LNCaP clone FGC (cell line): ENCODE measurements at regions not wholly inside any gene's neighbourhood (a gene's known extent, or its start where the extent isn't known, plus 50 kb on each side); places are given as distances from the start of the nearest gene placed in this dataset.

Experiments used
- DNase-seq: peaks from one replicate; pipeline ENCODE4 v3.0.0-alpha.2; 2011; ENCODE audit warnings: low read depth
- H3K4me3 ChIP-seq: 2 replicates; pipeline ENCODE4 v1.5.1; 2011; ENCODE audit warnings: mild to moderate bottlenecking, low read depth, low read length, control low read depth
- TF ChIP-seq, protein P1 (sequence below): IDR thresholded peaks from 2 replicates; pipeline ENCODE4 v1.5.1; 2012; ENCODE audit warnings: mild to moderate bottlenecking; ENCODE audit not compliant: control insufficient read depth, insufficient read depth; ENCODE audit errors: extremely low read depth

DNA sequence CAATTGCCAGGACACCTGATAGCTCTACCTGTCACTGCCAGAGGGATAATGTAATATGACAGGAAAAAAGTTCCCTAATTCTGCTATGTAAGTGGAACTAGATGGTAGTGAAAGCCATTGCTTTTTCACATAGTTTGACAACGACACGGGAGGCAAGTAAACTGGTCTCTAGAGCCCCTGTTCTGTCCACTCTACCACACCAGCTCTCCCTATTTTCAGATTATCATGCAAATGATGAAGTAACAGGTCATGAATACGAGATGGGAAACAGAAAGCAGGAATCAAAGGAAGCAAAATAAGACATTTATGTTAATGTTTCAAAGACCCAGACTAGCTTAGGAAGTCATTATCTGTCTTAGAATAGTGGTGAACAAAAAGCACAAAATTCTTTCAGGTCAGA is 56.2 kb downstream of the TAF11L14 start:
- DNase-seq: no peak
- H3K4me3 ChIP-seq: no peak overlapping the region
- TF ChIP-seq, protein P1, sequence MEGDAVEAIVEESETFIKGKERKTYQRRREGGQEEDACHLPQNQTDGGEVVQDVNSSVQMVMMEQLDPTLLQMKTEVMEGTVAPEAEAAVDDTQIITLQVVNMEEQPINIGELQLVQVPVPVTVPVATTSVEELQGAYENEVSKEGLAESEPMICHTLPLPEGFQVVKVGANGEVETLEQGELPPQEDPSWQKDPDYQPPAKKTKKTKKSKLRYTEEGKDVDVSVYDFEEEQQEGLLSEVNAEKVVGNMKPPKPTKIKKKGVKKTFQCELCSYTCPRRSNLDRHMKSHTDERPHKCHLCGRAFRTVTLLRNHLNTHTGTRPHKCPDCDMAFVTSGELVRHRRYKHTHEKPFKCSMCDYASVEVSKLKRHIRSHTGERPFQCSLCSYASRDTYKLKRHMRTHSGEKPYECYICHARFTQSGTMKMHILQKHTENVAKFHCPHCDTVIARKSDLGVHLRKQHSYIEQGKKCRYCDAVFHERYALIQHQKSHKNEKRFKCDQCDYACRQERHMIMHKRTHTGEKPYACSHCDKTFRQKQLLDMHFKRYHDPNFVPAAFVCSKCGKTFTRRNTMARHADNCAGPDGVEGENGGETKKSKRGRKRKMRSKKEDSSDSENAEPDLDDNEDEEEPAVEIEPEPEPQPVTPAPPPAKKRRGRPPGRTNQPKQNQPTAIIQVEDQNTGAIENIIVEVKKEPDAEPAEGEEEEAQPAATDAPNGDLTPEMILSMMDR: no peak

DNA sequence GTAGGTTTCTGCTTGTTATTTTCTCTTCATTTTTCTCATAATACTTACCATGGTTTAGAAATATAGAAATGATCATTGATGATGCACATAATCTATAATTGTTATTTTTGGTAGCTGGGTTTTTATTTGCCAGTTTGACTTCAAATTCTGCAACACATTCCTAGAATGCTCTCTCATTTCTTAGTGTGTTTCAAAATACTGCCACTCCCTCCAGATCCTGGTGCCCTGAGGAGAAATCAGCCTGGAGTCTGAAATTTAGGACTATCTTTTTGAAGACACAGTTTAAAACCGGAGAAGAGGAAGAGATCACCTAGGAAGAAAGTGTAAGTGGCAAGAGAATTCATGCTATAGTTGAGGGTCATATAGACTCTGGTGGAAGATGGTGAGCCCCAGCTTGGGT is 57.5 kb downstream of the TAF11L14 start:
- no peak for DNase-seq
- TF ChIP-seq, protein P1: no peak
- H3K4me3 ChIP-seq: no peak overlapping the region

DNA sequence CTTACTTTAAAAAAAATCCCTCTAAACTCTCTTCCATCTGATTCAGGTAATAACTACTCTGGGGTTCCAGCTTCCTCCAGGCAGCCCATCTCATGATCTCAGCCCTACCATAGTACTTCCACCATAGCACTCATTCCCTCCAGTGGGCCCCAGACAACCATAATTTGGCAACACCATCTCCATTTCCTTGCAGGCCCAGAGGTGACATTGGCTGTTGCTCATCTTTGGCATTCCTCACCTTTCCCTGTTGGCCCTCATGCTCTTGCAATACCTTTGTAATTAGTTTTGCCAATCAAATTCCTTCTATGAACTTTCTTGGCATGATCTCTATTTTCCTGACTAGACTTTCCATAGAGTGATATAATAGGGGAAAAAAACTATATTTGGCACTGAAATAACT is 60.1 kb downstream of the TAF11L14 start:
- H3K4me3 ChIP-seq: no peak overlapping the region

DNA sequence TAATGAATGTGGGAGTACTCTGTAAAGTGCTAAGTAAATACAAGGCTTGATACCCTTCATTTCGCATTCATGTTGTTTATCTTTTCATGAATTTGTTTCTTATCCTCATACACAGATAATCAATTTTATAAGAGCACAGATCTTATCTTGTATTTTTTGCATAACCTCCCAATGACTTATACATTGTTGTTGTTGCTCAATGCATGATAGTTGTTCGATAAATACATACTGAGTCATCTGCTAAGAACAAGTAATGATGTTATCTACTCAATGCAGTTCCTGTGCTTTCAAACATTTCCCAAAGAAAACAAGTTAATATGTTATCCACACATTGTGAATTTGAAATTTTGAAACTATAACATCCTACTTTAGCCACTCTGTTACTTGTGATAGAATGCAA is 60.7 kb downstream of the TAF11L14 start:
- DNase-seq: no peak
- H3K4me3 ChIP-seq: no peak overlapping the region
- TF ChIP-seq, protein P1: no peak

More for the DNA sequence above, 60.1 kb downstream of the TAF11L14 start:
- DNase-seq: no peak
- TF ChIP-seq, protein P1: no peak

DNA sequence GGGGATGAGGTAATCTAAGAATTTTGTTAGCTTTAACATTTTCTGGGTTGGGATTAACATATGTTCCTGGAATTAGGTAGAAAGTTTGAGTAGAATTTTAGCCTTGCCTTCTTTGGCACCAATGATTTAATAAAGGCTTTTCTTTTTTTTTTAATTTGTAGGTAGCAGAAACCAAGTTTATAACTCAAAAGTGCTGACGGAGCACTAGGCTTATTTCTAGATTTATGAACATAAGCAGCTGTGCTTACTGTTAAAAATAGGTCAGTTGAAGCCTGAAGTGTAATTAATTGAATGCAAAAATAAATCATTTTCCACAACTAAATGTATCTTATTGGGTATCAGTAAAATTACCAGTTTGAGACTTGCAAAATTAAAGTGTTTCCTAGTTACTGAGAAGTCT is 62.4 kb downstream of the TAF11L14 start:
- TF ChIP-seq, protein P1: no peak
- H3K4me3 ChIP-seq: no peak overlapping the region
- no peak for DNase-seq

DNA sequence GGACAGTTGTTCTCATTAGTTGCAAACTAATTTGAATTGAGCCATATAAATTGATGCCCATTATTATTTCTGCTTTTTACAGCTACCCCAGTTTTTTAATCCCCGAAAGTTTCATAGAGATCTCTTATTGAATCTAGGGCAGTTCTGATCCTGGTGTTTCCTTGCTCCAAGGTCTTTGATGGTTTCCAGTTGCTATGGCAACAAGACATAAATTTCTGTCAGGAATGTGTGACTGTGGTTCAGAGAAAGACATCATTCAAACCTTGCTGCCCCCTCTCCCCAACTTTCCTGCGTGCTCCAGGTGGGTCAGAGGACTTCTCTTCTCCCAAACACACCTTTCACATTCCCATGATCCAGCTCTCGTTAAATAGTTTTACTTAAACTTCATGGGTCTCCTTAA is 63.4 kb downstream of the TAF11L14 start:
- H3K4me3 ChIP-seq: no peak overlapping the region
- no peak for DNase-seq
- TF ChIP-seq, protein P1: no peak

DNA sequence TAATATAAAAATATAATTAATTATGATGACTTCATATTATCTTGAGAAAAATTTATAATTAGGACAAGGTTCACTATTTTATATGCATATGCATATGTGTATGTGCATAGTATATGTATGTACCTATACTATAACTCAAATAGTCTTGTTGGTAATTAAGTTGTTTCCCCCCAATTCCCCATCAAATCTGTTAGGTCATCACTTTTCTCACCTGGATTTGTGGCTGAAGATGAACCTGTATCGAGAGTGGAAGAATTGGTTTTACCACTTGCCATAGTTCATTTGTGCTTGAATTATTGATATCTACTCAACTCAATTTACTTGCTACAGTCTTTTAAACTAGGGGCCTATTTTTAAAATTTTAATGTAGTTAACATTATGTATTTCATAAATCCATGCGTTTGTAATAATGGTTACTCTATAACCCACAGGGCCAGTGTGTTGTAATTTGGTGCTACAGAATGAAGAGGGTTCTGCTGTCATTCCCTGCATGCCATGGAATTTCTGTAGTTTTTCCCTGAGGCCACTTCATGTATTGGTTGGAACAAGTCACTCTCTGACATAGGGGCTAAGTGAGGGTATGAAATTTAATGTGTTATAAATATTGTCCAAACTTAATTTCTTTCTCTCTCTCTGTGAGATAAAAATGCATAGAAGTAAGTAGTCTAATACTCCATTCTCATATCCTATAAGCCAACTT is 74.9 kb downstream of the TAF11L14 start:
- TF ChIP-seq, protein P1: no peak
- H3K4me3 ChIP-seq: no peak overlapping the region

More for the DNA sequence above, 74.9 kb downstream of the TAF11L14 start:
- no peak for DNase-seq
